Sigmoid colon (tissue), 6 donors: ENCODE measurements at regions not wholly inside any gene's neighbourhood (a gene's known extent, or its start where the extent isn't known, plus 50 kb on each side); places are given as distances from the start of the nearest gene placed in this dataset.

Experiments used
- DNase-seq: peaks from one replicate; pipeline ENCODE4 v3.0.0-alpha.2; 2019
- H3K27ac ChIP-seq, 4 donors: fragments of 200-600 bp; sonication (generic); one replicate each; pipeline ENCODE4 v1.5.1; 2016 to 2019; ENCODE audit warnings: mild to moderate bottlenecking in 1 of 4
- H3K27me3 ChIP-seq, 3 donors: fragments of 200-600 bp; sonication (generic); one replicate each; pipeline ENCODE4 v1.5.1; 2019; ENCODE audit warnings: mild to moderate bottlenecking in 1 of 3
- H3K36me3 ChIP-seq, 4 donors: fragments of 200-600 bp; sonication (generic); one replicate each; pipeline ENCODE4 v1.5.1; 2016 to 2019
- H3K4me1 ChIP-seq, 4 donors: fragments of 200-600 bp; sonication (generic); one replicate each; pipeline ENCODE4 v1.5.1; 2017 to 2019
- H3K4me3 ChIP-seq, 4 donors: fragments of 200-600 bp; sonication (generic); one replicate each; pipeline ENCODE4 v1.5.1; 2017 to 2019; ENCODE audit warnings: mild to moderate bottlenecking in 2 of 4, moderate library complexity in 1 of 4
- H3K9me3 ChIP-seq, 4 donors: fragments of 200-600 bp in 3 of 4; sonication (generic) in 3 of 4; one replicate each; pipeline versions ENCODE4 v1.5.1 to v1.6.1; 2013 to 2019
- EP300 ChIP-seq, 4 donors: sonication (generic); formaldehyde crosslinking; IDR thresholded peaks; one replicate each; pipeline ENCODE4 v1.6.1; 2017; ENCODE audit warnings: antibody characterized with exemption in 4 of 4
- POLR2A ChIP-seq, 2 donors: fragments of 450-650 bp; IDR thresholded peaks; one replicate each; pipeline ENCODE4 v1.6.1; 2016; ENCODE audit warnings: antibody characterized with exemption in 2 of 2, mild to moderate bottlenecking in 2 of 2, moderate library complexity in 2 of 2
- POLR2AphosphoS5 ChIP-seq, 4 donors: sonication (generic); formaldehyde crosslinking; IDR thresholded peaks; one replicate each; pipeline ENCODE4 v1.6.1; 2017; ENCODE audit warnings: antibody characterized with exemption in 4 of 4
- WGBS, 2 donors: extraction: QIAGEN DNeasy Blood & Tissue Kit; methylation state at CpG; one replicate each; pipeline ENCODE4 v1.1.7; 2013; 5-methylcytosine and 5-hydroxymethylcytosine counted together
- intact Hi-C: fragments of 100-400 bp; cut with DNase I; formaldehyde crosslinking; loops from one replicate; pipeline ENCODE4 v1.15.1; 2023
- TF ChIP-seq, protein P1 (sequence below), 4 experiments: fragments of 450-650 bp in 3 of 4; fragments of 200-600 bp in 1 of 4; IDR thresholded peaks; one replicate each; pipeline ENCODE4 v1.5.1; 2016 to 2019; ENCODE audit warnings: antibody characterized with exemption in 4 of 4, mild to moderate bottlenecking in 3 of 4, moderate library complexity in 2 of 4
- donor health status: healthy with polysubstance abuse.
- donor health status: healthy.

DNA sequence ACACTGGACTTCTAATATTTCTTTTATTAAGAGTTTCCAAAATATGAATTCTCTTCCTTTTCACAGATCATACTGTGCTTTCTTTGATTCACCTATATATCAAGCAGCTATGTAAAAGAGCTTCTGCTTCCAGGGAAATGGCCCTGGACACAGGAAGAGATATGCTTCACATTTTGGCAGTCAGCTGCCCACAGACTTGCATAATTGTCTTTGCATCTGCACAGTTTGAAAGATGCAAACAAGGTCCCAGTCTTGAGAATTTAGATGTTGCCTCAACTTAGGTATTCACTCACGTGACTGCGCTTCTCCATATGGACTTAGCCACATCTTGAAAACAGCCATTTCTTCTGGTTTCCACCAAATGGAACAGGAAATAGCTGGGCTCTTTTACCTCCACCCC is 92.3 kb upstream of the POU2AF2 start:
- TF ChIP-seq POLR2A (IDR thresholded peaks at IDR 0.05) (no peak), POLR2AphosphoS5 (IDR thresholded peaks at IDR 0.05) (no peak), EP300 (IDR thresholded peaks at IDR 0.05) (no peak)
- TF ChIP-seq, protein P1, sequence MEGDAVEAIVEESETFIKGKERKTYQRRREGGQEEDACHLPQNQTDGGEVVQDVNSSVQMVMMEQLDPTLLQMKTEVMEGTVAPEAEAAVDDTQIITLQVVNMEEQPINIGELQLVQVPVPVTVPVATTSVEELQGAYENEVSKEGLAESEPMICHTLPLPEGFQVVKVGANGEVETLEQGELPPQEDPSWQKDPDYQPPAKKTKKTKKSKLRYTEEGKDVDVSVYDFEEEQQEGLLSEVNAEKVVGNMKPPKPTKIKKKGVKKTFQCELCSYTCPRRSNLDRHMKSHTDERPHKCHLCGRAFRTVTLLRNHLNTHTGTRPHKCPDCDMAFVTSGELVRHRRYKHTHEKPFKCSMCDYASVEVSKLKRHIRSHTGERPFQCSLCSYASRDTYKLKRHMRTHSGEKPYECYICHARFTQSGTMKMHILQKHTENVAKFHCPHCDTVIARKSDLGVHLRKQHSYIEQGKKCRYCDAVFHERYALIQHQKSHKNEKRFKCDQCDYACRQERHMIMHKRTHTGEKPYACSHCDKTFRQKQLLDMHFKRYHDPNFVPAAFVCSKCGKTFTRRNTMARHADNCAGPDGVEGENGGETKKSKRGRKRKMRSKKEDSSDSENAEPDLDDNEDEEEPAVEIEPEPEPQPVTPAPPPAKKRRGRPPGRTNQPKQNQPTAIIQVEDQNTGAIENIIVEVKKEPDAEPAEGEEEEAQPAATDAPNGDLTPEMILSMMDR (IDR thresholded peaks at IDR 0.05) = no peak

DNA sequence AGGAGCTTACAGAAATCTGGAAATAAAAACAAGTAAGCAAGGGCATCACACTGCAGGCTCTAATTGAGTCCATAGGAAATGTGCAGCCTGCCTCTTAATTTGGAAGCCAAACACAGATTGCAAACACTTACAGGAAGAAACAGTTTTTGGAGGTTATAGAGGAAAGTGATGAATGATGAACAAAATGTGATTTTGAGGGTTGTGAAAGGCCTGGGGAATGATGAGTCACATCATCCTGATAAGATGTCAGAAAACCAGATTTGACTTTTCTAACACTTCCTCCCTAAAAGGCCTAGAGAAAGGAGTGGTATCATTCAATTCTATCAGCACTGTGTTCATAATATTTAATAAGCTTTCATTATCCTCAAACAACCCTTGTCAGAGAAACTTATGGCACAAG is 96.6 kb upstream of the POU2AF2 start:
- Histone ChIP-seq H3K4me1 (no peaks in the 10 kb centered on the region), H3K9me3 (no peaks in the 10 kb centered on the region), H3K36me3 (no peaks in the 10 kb centered on the region), H3K27me3 (no peaks in the 10 kb centered on the region), H3K27ac (no peak overlapping the region), H3K4me3 (no peak overlapping the region)
- intact Hi-C loops = no loop called here
- DNase-seq = no peak
- no peak for TF ChIP-seq POLR2AphosphoS5 (IDR thresholded peaks at IDR 0.05)
- TF ChIP-seq EP300 (IDR thresholded peaks at IDR 0.05) = no peak
- no peak for TF ChIP-seq POLR2A (IDR thresholded peaks at IDR 0.05)
- TF ChIP-seq, protein P1 (IDR thresholded peaks at IDR 0.05) = no peak

More for the DNA sequence above, 92.3 kb upstream of the POU2AF2 start:
- intact Hi-C loops = no loop called here
- Histone ChIP-seq H3K4me3 (no peak overlapping the region), H3K36me3 (no peaks in the 10 kb centered on the region), H3K9me3 (no peaks in the 10 kb centered on the region), H3K27ac (no peak overlapping the region), H3K27me3 (no peaks in the 10 kb centered on the region), H3K4me1 (no peaks in the 10 kb centered on the region)
- no peak for DNase-seq
- WGBS, 2 donors = 94 to 95% methylated on average over 2 of the region's 2 CpGs

DNA sequence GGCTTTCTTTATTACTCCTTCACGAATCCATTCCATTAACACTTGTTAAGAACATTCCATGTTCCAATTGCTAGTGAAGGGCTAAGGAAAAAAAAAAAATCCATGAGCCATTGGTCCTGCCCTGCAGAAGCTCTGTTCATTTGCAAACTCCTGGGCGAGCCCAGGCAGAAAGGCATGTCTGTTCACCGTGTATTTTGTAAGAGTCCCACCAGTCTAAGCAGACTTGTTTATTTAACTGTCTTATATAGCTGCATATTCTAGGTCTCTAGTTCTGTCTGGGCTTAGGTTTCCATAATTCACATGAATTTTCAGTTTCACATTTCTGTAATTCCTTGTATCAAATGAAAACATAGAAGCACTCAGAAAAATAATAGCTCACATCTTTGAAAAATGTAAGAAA is 97.4 kb upstream of the POU2AF2 start:
- Histone ChIP-seq H3K4me3 (no peak overlapping the region), H3K27ac (no peak overlapping the region), H3K4me1 (no peaks in the 10 kb centered on the region), H3K9me3 (no peaks in the 10 kb centered on the region), H3K36me3 (no peaks in the 10 kb centered on the region), H3K27me3 (no peaks in the 10 kb centered on the region)
- no peak for DNase-seq
- WGBS, 2 donors = 58 to 73% methylated on average over 3 of the region's 3 CpGs
- intact Hi-C loops = no loop called here
- TF ChIP-seq POLR2AphosphoS5 (IDR thresholded peaks at IDR 0.05) (no peak), EP300 (IDR thresholded peaks at IDR 0.05) (no peak), POLR2A (IDR thresholded peaks at IDR 0.05) (no peak)
- TF ChIP-seq, protein P1 (IDR thresholded peaks at IDR 0.05) = no peak

DNA sequence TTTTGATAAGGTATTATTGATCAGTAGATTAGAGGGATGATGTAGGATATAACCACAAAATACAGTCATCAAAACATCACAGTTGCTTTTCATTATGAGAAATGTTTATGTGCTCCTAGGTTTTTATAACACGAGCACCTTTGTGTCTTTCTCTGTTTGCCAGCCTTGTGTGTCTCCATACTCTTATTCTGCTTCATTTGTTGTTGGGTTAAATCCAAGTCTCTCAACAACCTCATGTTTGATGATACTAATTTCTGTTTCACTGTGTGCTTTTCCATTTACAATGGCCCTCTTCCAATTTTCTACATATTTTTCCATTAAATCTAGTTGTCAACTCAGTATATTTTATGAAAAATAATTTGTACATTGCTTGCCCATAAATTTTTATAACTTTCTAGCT is 107.7 kb upstream of the POU2AF2 start:
- Histone ChIP-seq H3K4me1 (no peaks in the 10 kb centered on the region), H3K27me3 (no peaks in the 10 kb centered on the region), H3K4me3 (no peak overlapping the region), H3K27ac (no peak overlapping the region), H3K36me3 (no peaks in the 10 kb centered on the region), H3K9me3 (no peaks in the 10 kb centered on the region)
- WGBS, 2 donors = 21 to 72% methylated on average over 1 of the region's 1 CpG
- intact Hi-C loops = no loop called here
- TF ChIP-seq EP300 (IDR thresholded peaks at IDR 0.05) (no peak), POLR2A (IDR thresholded peaks at IDR 0.05) (no peak)
- TF ChIP-seq, protein P1 (IDR thresholded peaks at IDR 0.05) = no peak
- no peak for DNase-seq

DNA sequence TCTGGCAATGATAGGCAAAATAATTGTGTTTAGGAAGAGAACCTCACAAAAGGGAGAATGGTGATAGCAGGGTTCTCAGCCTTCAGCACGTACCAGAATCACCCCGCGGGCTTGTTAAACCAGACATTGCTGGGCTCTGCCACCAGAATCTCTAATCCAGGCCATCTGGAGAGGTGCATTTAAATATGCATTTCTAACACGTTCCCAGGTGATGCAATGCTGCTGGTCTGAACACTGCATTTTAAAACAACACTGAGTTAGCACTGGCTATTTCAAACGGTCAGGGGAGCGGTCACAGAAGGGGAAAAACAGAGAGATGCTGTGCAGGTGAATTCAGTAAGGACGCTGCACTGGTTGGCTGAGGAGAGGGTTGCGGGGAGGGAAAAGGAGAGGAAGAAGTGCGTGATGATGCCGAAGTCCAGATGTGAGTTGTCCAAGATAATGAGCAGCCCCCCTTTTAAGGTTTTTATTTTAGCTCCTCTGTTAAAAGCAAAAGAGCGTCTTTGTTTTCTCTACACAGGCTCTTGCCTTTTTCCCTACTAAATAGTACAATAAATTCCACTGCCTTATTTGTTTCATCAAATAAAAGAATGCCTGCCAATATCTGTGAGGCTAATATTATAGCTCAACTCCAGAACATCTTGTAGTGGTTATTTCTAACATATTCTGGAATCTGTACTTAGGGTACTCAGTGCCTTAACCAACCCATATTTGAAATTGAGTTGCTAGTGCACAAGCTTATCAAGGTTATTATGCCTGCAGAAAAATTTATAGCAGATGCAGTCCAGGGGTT is 109.6 kb upstream of the POU2AF2 start:
- H3K27me3 ChIP-seq = no peaks in the 10 kb centered on the region
- intact Hi-C loops = no loop called here
- no peaks in the 10 kb centered on the region for H3K36me3 ChIP-seq
- DNase-seq = no peak
- TF ChIP-seq POLR2AphosphoS5 (IDR thresholded peaks at IDR 0.05) (no peak), POLR2A (IDR thresholded peaks at IDR 0.05) (no peak), EP300 (IDR thresholded peaks at IDR 0.05) (no peak)
- TF ChIP-seq, protein P1 (IDR thresholded peaks at IDR 0.05) = no peak
- no peaks in the 10 kb centered on the region for H3K9me3 ChIP-seq
- no peaks in the 10 kb centered on the region for H3K4me1 ChIP-seq
- WGBS, 2 donors = 76 to 77% methylated on average over 11 of the region's 11 CpGs
- no peak overlapping the region for H3K27ac ChIP-seq
- H3K4me3 ChIP-seq = no peak overlapping the region
